ENCODE measurements at regions not wholly inside any gene's neighbourhood (a gene's known extent, or its start where the extent isn't known, plus 50 kb on each side); places are given as distances from the start of the nearest gene placed in this dataset.
"Not testable (repeated sequence)": the region's sequence is repeated elsewhere in the genome, so short reads cannot be mapped to it uniquely, and the experiment has no call there.

DNA sequence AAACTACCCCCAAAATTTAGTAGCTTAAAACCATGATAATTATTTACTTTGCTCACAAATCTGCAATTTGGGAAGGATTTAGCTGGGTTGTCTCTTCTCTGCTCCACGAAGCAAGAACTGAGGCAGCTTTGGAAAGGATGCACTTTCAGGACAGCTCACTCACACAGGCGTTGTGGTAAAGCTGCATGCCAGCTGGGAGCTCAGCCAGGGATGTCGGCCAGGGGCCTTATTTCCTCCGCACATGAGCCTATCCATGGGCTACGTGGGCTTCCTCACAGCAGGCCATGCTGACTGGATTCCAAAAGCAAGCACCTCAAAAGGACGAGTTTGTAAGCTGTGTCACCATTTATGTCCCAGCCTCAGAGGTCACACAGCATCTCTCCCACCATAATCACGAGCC lies 301.3 kb upstream of the IGF1R start:
- Histone ChIP-seq H3K27me3 (replicated peaks) (no peaks in the 10 kb centered on the region), H3K27ac (no peak overlapping the region), H3K4me3 (ENCODE audit: low read depth, low read length) (no peak overlapping the region), H3K36me3 (replicated peaks) (no peaks in the 10 kb centered on the region)
- in situ Hi-C loops (cut with HindIII; ENCODE audit: low pct_ligation_motif_present, low sequenced_read_pairs) = no loop called here
- TF ChIP-seq, protein P1, sequence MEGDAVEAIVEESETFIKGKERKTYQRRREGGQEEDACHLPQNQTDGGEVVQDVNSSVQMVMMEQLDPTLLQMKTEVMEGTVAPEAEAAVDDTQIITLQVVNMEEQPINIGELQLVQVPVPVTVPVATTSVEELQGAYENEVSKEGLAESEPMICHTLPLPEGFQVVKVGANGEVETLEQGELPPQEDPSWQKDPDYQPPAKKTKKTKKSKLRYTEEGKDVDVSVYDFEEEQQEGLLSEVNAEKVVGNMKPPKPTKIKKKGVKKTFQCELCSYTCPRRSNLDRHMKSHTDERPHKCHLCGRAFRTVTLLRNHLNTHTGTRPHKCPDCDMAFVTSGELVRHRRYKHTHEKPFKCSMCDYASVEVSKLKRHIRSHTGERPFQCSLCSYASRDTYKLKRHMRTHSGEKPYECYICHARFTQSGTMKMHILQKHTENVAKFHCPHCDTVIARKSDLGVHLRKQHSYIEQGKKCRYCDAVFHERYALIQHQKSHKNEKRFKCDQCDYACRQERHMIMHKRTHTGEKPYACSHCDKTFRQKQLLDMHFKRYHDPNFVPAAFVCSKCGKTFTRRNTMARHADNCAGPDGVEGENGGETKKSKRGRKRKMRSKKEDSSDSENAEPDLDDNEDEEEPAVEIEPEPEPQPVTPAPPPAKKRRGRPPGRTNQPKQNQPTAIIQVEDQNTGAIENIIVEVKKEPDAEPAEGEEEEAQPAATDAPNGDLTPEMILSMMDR (IDR thresholded peaks at IDR 0.05; ENCODE audit: low read depth, low read length, missing control alignments) = no peak
- no peak for DNase-seq

DNA sequence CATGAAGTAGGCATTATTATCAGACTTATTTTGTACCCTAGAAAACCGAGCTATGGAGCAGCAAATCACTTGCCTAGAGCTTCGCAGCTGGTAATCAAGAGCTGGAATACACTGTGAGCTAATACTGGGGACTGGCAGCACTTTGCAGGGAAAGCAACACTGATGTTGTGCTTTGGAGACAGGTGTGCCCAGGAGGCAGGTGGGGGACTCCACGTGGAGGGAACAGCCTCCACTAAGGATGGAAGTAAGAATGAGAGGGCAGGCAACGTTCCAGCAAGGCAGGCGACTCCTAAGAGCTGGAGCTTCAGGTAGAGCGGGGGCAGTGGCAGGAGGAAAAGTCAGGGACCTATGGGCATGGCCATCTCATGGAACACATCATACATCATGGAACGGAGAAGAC lies 300.5 kb upstream of the IGF1R start:
- TF ChIP-seq, protein P1 (IDR thresholded peaks at IDR 0.05; ENCODE audit: low read depth, low read length, missing control alignments) = no peak
- Histone ChIP-seq H3K36me3 (replicated peaks) (no peaks in the 10 kb centered on the region), H3K4me3 (ENCODE audit: low read depth, low read length) (no peak overlapping the region), H3K27ac (no peak overlapping the region), H3K27me3 (replicated peaks) (no peaks in the 10 kb centered on the region)
- DNase-seq = no peak
- in situ Hi-C loops (cut with HindIII; ENCODE audit: low pct_ligation_motif_present, low sequenced_read_pairs) = no loop called here

DNA sequence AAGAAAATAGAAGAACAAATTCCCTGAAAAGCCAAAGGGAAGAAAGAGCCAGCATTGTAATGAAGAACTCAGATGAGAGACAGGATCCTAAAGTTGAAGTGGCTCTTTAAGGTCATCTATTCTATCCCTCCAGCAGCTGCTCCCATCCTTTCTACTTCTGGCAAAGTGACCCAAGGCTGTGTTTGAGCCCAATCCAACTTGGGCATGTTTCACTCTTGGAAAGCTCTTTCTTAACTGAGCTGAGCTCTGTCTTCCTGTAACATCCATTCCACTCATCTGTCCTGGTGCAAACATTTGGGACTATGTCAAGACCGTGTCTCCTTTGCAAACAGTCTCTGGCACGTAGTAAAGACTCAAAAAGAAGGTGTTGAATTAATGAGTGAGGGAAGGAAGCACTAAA lies 298.1 kb upstream of the IGF1R start:
- TF ChIP-seq, protein P1 (IDR thresholded peaks at IDR 0.05; ENCODE audit: low read depth, low read length, missing control alignments) = no peak
- H3K27ac ChIP-seq = no peak overlapping the region
- no peak for DNase-seq
- no peak overlapping the region for H3K4me3 ChIP-seq (ENCODE audit: low read depth, low read length)
- no peaks in the 10 kb centered on the region for H3K27me3 ChIP-seq (replicated peaks)
- no peaks in the 10 kb centered on the region for H3K36me3 ChIP-seq (replicated peaks)
- in situ Hi-C loops (cut with HindIII; ENCODE audit: low pct_ligation_motif_present, low sequenced_read_pairs) = no loop called here

DNA sequence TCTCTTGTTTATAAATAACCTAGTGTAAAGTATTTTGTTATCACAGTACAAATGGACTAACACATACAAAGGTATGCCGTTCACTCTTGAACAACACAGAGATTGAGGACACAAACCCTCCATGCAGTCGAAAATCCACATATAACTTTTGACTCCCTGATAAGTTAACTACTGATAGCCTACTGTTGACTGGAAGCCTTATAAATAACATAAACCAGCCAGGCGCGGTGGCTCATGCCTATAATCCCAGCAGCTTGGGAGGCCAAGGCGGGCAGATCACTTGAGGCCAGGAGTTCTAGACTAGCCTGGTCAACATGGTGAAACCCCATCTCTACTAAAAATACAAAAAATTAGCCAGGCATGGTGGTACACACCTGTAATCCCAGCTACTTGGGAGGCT lies 290.1 kb upstream of the IGF1R start:
- H3K36me3 ChIP-seq (replicated peaks); in situ Hi-C loops (cut with HindIII; ENCODE audit: low pct_ligation_motif_present, low sequenced_read_pairs); H3K27ac ChIP-seq; H3K27me3 ChIP-seq (replicated peaks); H3K4me3 ChIP-seq (ENCODE audit: low read depth, low read length); DNase-seq: not testable (repeated sequence)

DNA sequence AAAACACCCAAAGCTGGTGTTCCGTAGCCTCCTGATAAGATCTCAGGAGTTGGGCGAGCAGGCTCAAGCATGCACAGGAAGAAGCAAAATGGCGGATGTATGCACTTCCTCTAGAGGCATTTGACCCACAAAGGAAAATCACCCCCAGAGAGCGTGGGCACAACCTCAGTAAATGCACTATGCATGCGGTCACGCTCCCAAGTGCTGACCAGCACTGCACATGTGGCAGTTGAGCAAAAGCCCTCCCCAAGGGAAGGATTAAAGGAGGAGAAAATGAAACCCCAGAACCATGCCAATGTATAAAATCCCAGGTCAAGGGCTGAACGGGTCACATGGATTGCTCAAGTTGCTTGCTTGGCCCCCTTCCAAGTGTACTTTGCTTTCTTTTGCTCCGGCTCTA lies 289.4 kb upstream of the IGF1R start:
- TF ChIP-seq, protein P1 (IDR thresholded peaks at IDR 0.05; ENCODE audit: low read depth, low read length, missing control alignments) = no peak
- Histone ChIP-seq H3K36me3 (replicated peaks) (no peaks in the 10 kb centered on the region), H3K27me3 (replicated peaks) (no peaks in the 10 kb centered on the region), H3K4me3 (ENCODE audit: low read depth, low read length) (no peak overlapping the region), H3K27ac (no peak overlapping the region)
- in situ Hi-C loops (cut with HindIII; ENCODE audit: low pct_ligation_motif_present, low sequenced_read_pairs) = no loop called here
- no peak for DNase-seq

DNA sequence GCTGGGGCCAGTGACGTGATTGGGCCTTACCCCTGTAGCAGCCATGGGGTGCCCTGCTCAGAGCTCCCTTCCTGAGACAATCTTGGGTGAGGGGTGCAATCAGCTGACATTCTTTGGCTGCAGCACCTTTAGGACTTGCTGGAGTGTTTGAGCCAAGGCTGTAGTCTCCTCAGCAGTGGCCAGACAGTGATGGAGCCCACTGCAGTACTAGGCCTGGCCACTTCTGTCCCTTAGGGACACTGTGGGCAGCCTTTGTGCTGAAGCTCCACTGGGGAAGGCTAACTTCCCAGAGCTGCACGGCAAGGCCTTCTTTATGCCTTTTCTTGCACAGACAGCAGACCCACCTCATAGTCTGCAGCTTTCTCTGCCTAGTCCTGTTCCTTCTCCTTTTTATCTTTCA lies 284.9 kb upstream of the IGF1R start:
- in situ Hi-C loops (cut with HindIII; ENCODE audit: low pct_ligation_motif_present, low sequenced_read_pairs) = no loop called here
- H3K27ac ChIP-seq = no peak overlapping the region
- H3K27me3 ChIP-seq (replicated peaks) = no peaks in the 10 kb centered on the region
- no peak overlapping the region for H3K4me3 ChIP-seq (ENCODE audit: low read depth, low read length)
- H3K36me3 ChIP-seq (replicated peaks) = no peaks in the 10 kb centered on the region
- TF ChIP-seq, protein P1 (IDR thresholded peaks at IDR 0.05; ENCODE audit: low read depth, low read length, missing control alignments) = no peak
- DNase-seq = no peak
